Kidney epithelial cell (primary cell): ENCODE measurements at regions not wholly inside any gene's neighbourhood (a gene's known extent, or its start where the extent isn't known, plus 50 kb on each side); places are given as distances from the start of the nearest gene placed in this dataset.

Experiments used
- DNase-seq: peaks from one replicate; pipeline ENCODE4 v3.0.0-alpha.2; 2010; ENCODE audit warnings: low read depth
- H3K27me3 ChIP-seq: 2 replicates; pipeline ENCODE4 v1.6.0; 2011; ENCODE audit warnings: low read length; ENCODE audit not compliant: control insufficient read depth, insufficient read depth
- H3K36me3 ChIP-seq: 2 replicates; pipeline ENCODE4 v1.5.1; 2011; ENCODE audit warnings: low read length; ENCODE audit not compliant: control insufficient read depth, insufficient read depth
- H3K4me3 ChIP-seq: 2 replicates; pipeline ENCODE4 v1.5.1; 2011; ENCODE audit warnings: low read depth, mild to moderate bottlenecking, control low read depth, low read length
- TF ChIP-seq, protein P1 (sequence below): IDR thresholded peaks from 2 replicates; pipeline ENCODE4 v1.5.1; 2011; ENCODE audit warnings: mild to moderate bottlenecking, moderate library complexity, low read length, control low read depth, inconsistent platforms; ENCODE audit not compliant: insufficient read depth, poor library complexity, severe bottlenecking

DNA sequence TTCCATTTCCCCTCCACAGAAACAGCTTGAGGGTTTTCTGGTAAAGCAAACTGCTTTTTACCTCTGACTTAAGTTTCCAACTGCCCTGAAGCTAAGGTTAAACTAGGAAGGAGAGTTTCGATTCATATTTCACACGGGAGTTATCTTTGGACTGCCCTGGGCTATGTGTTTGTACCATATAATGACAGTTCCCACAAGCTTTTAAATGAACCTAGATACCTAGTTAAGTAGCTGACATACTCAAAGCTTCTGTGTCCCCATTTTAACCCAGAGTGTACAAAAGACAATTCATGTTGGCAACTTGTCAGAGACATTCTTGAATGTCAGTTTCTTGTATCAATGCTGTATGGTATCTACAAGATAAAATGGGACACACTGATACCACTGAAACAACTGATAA is 1296.6 kb upstream of the IGFBP7 start:
- TF ChIP-seq, protein P1, sequence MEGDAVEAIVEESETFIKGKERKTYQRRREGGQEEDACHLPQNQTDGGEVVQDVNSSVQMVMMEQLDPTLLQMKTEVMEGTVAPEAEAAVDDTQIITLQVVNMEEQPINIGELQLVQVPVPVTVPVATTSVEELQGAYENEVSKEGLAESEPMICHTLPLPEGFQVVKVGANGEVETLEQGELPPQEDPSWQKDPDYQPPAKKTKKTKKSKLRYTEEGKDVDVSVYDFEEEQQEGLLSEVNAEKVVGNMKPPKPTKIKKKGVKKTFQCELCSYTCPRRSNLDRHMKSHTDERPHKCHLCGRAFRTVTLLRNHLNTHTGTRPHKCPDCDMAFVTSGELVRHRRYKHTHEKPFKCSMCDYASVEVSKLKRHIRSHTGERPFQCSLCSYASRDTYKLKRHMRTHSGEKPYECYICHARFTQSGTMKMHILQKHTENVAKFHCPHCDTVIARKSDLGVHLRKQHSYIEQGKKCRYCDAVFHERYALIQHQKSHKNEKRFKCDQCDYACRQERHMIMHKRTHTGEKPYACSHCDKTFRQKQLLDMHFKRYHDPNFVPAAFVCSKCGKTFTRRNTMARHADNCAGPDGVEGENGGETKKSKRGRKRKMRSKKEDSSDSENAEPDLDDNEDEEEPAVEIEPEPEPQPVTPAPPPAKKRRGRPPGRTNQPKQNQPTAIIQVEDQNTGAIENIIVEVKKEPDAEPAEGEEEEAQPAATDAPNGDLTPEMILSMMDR, result no peak
- no peaks in the 10 kb centered on the region for H3K27me3 ChIP-seq
- no peak for DNase-seq
- H3K36me3 ChIP-seq, result no peaks in the 10 kb centered on the region
- H3K4me3 ChIP-seq, result no peak overlapping the region

GRCh38 chr4:58368221-58368620 is 1258.0 kb upstream of the IGFBP7 start:
- Histone ChIP-seq H3K36me3 (no peaks in the 10 kb centered on the region), H3K27me3 (no peaks in the 10 kb centered on the region), H3K4me3 (no peak overlapping the region)
- TF ChIP-seq, protein P1, result no peak
- no peak for DNase-seq

GRCh38 chr4:58360354-58361133 is 1250.4 kb upstream of the IGFBP7 start:
- Histone ChIP-seq H3K36me3 (no peaks in the 10 kb centered on the region), H3K4me3 (no peak overlapping the region), H3K27me3 (no peaks in the 10 kb centered on the region)
- DNase-seq, result no peak
- TF ChIP-seq, protein P1, result no peak

DNA sequence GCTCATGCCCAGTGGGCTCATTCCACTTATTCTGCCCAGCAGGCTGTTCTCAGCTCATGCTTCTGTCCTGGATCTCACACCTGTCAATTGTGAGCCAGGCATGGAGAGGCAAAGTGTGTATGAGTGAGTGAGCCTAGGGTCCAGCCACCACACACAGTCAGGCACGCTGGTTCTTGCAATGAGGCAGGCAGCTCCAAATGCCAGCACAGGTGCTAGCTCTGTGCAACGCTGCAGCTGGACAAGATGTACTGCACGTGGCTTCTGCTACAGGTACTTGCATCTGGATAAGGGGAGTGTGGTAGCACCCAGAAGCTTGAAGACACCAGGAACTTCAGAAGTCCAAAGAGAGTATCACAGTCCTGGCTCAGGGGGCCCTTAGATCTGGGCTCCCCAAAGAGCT is 1249.4 kb upstream of the IGFBP7 start:
- TF ChIP-seq, protein P1, result no peak
- DNase-seq, result no peak
- no peaks in the 10 kb centered on the region for H3K36me3 ChIP-seq

GRCh38 chr4:58357947-58358346 is 1247.8 kb upstream of the IGFBP7 start:
- TF ChIP-seq, protein P1, result no peak
- Histone ChIP-seq H3K27me3 (no peaks in the 10 kb centered on the region), H3K36me3 (no peaks in the 10 kb centered on the region), H3K4me3 (no peak overlapping the region)
- DNase-seq, result no peak

More for the DNA sequence above, 1249.4 kb upstream of the IGFBP7 start:
- Histone ChIP-seq H3K27me3 (no peaks in the 10 kb centered on the region), H3K4me3 (no peak overlapping the region)

- TF ChIP-seq, protein P1, result no peak
- Histone ChIP-seq H3K4me3 (no peak overlapping the region), H3K36me3 (no peaks in the 10 kb centered on the region), H3K27me3 (no peaks in the 10 kb centered on the region)
- DNase-seq, result no peak
Measured at GRCh38 chr4:58325070-58325469, 1214.9 kb upstream of the IGFBP7 start.
